ENCODE measurements at regions not wholly inside any gene's neighbourhood (a gene's known extent, or its start where the extent isn't known, plus 50 kb on each side); places are given as distances from the start of the nearest gene placed in this dataset.
"Not testable (repeated sequence)": the region's sequence is repeated elsewhere in the genome, so short reads cannot be mapped to it uniquely, and the experiment has no call there.

- Mint-ChIP-seq H3K27ac (no peak overlapping the region), H3K27me3 (peaks cover 16% of the 10 kb centered on the region), H3K4me3 (no peak overlapping the region), H3K9me3 (no peaks in the 10 kb centered on the region), H3K36me3 (ENCODE audit: low read depth) (no peaks in the 10 kb centered on the region), H3K4me1 (ENCODE audit: low read depth) (no peaks in the 10 kb centered on the region)
Observed at GRCh38 chr11:13136272-13136596, 127.1 kb downstream of the RASSF10 start.

- peaks cover 16% of the 10 kb centered on the region for H3K27me3 Mint-ChIP-seq
- no peaks in the 10 kb centered on the region for H3K9me3 Mint-ChIP-seq
- no peaks in the 10 kb centered on the region for H3K36me3 Mint-ChIP-seq (ENCODE audit: low read depth)
- no peaks in the 10 kb centered on the region for H3K4me1 Mint-ChIP-seq (ENCODE audit: low read depth)
- H3K27ac Mint-ChIP-seq, result no peak overlapping the region
- H3K4me3 Mint-ChIP-seq, result no peak overlapping the region
Observed at GRCh38 chr11:13137844-13138301, 128.8 kb downstream of the RASSF10 start.

GRCh38 chr11:13139085-13139484 lies 130.0 kb downstream of the RASSF10 start:
- not testable (repeated sequence) for H3K4me1 Mint-ChIP-seq (ENCODE audit: low read depth); H3K36me3 Mint-ChIP-seq (ENCODE audit: low read depth); H3K27ac Mint-ChIP-seq; H3K9me3 Mint-ChIP-seq; H3K4me3 Mint-ChIP-seq
- H3K27me3 Mint-ChIP-seq, result peaks cover 16% of the 10 kb centered on the region

GRCh38 chr11:13140028-13140870 lies 131.1 kb downstream of the RASSF10 start:
- Mint-ChIP-seq H3K27ac (no peak overlapping the region), H3K27me3 (peaks cover 11% of the 10 kb centered on the region), H3K36me3 (ENCODE audit: low read depth) (no peaks in the 10 kb centered on the region), H3K9me3 (no peaks in the 10 kb centered on the region), H3K4me1 (ENCODE audit: low read depth) (no peaks in the 10 kb centered on the region), H3K4me3 (no peak overlapping the region)

- Mint-ChIP-seq H3K9me3 (no peaks in the 10 kb centered on the region), H3K27ac (no peak overlapping the region), H3K36me3 (ENCODE audit: low read depth) (no peaks in the 10 kb centered on the region), H3K4me1 (ENCODE audit: low read depth) (no peaks in the 10 kb centered on the region), H3K4me3 (no peak overlapping the region), H3K27me3 (peaks cover 11% of the 10 kb centered on the region)
Observed at GRCh38 chr11:13140873-13141655, 131.9 kb downstream of the RASSF10 start.

GRCh38 chr11:13141731-13142709 lies 132.9 kb downstream of the RASSF10 start:
- Mint-ChIP-seq H3K27me3 (peaks cover 11% of the 10 kb centered on the region), H3K9me3 (no peaks in the 10 kb centered on the region), H3K36me3 (ENCODE audit: low read depth) (no peaks in the 10 kb centered on the region), H3K27ac (no peak overlapping the region), H3K4me3 (no peak overlapping the region), H3K4me1 (ENCODE audit: low read depth) (no peaks in the 10 kb centered on the region)

DNA sequence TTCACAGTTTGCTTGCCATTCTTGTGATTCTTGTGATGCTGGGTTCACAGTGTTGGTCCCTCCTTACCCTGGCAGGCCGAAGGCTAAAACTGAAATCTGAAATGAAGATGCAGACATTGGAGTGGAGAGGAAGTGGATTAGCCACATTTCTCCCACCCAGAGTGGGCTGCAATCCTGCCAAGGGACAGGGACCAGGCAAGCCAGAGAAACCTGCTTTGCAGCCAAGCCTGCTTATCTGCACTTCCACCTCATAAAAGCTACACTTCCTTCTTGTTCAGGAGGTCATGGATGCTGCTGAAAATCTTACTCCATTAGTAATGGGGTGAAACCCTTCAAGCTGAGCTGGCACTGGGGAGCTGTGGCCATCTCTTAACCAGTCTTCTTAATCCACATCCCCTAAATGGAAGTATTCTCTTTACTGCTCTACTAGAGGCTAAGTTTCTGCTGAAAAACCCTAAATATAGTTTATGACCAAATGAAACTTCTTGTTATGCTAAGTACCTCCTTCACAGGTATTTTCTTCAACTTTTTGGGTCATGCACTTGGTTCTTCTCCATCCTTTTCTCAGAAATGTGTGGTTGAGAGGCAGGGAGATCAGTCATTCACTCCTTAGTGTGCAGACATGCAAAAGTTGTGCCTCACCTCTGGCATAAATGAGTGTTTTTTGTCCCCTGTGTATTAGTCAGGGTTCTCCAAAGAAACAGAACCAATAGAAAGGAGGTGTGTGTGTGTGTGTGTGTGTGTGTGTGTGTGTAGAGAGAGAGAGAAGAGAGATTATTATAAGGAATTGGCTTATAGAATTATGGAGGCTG lies 133.9 kb upstream of the BMAL1 start:
- H3K4me3 Mint-ChIP-seq, result no peak overlapping the region
- peaks cover 7% of the 10 kb centered on the region for H3K27me3 Mint-ChIP-seq
- H3K36me3 Mint-ChIP-seq (ENCODE audit: low read depth), result no peaks in the 10 kb centered on the region
- H3K9me3 Mint-ChIP-seq, result no peaks in the 10 kb centered on the region
- no peaks in the 10 kb centered on the region for H3K4me1 Mint-ChIP-seq (ENCODE audit: low read depth)
- H3K27ac Mint-ChIP-seq, result no peak overlapping the region

DNA sequence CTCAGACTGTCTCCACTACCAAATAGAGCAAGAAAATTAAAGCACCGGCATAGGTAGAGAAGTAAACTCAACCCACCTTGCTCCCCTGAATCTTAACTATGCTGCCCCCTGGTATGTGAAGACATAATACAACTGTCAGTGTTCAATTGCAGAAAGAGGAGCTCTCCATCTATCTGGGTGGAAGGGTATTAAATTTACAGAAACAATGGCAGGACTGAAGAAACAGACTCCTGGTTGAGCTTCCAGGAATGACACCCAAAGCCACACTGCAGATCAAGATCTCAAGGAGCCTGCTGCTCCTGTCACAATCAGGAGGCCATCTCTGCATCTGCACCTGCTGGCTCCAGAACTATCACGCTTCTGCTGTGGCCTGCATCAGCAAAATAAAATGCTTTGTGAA lies 132.1 kb upstream of the BMAL1 start:
- H3K36me3 Mint-ChIP-seq (ENCODE audit: low read depth), result no peaks in the 10 kb centered on the region
- no peak overlapping the region for H3K4me3 Mint-ChIP-seq
- no peaks in the 10 kb centered on the region for H3K27me3 Mint-ChIP-seq
- H3K4me1 Mint-ChIP-seq (ENCODE audit: low read depth), result no peaks in the 10 kb centered on the region
- H3K9me3 Mint-ChIP-seq, result no peaks in the 10 kb centered on the region
- no peak overlapping the region for H3K27ac Mint-ChIP-seq

GRCh38 chr11:13149991-13150390 lies 127.6 kb upstream of the BMAL1 start:
- Mint-ChIP-seq H3K27ac (no peak overlapping the region), H3K4me1 (ENCODE audit: low read depth) (no peaks in the 10 kb centered on the region), H3K4me3 (no peak overlapping the region), H3K36me3 (ENCODE audit: low read depth) (no peaks in the 10 kb centered on the region), H3K27me3 (peaks cover 16% of the 10 kb centered on the region), H3K9me3 (peaks cover 3% of the 10 kb centered on the region)

GRCh38 chr11:13150487-13150886 lies 127.1 kb upstream of the BMAL1 start:
- no peaks in the 10 kb centered on the region for H3K4me1 Mint-ChIP-seq (ENCODE audit: low read depth)
- H3K36me3 Mint-ChIP-seq (ENCODE audit: low read depth), result no peaks in the 10 kb centered on the region
- peaks cover 3% of the 10 kb centered on the region for H3K9me3 Mint-ChIP-seq
- H3K27ac Mint-ChIP-seq, result no peak overlapping the region
- H3K27me3 Mint-ChIP-seq, result peaks cover 16% of the 10 kb centered on the region
- H3K4me3 Mint-ChIP-seq, result no peak overlapping the region

GRCh38 chr11:13152264-13152663 lies 125.3 kb upstream of the BMAL1 start:
- H3K4me1 Mint-ChIP-seq (ENCODE audit: low read depth), result no peaks in the 10 kb centered on the region
- H3K9me3 Mint-ChIP-seq, result peaks cover 3% of the 10 kb centered on the region
- no peak overlapping the region for H3K27ac Mint-ChIP-seq
- H3K4me3 Mint-ChIP-seq, result no peak overlapping the region
- no peaks in the 10 kb centered on the region for H3K36me3 Mint-ChIP-seq (ENCODE audit: low read depth)
- H3K27me3 Mint-ChIP-seq, result peaks cover 16% of the 10 kb centered on the region

GRCh38 chr11:13152736-13153541 lies 124.7 kb upstream of the BMAL1 start:
- peaks cover 16% of the 10 kb centered on the region for H3K27me3 Mint-ChIP-seq
- H3K27ac Mint-ChIP-seq, result no peak overlapping the region
- H3K4me3 Mint-ChIP-seq, result no peak overlapping the region
- peaks cover 3% of the 10 kb centered on the region for H3K9me3 Mint-ChIP-seq
- no peaks in the 10 kb centered on the region for H3K36me3 Mint-ChIP-seq (ENCODE audit: low read depth)
- no peaks in the 10 kb centered on the region for H3K4me1 Mint-ChIP-seq (ENCODE audit: low read depth)

- peaks cover 24% of the 10 kb centered on the region for H3K27me3 Mint-ChIP-seq
- H3K9me3 Mint-ChIP-seq; H3K36me3 Mint-ChIP-seq (ENCODE audit: low read depth); H3K4me3 Mint-ChIP-seq; H3K27ac Mint-ChIP-seq; H3K4me1 Mint-ChIP-seq (ENCODE audit: low read depth): not testable (repeated sequence)
Observed at GRCh38 chr11:13154374-13154773, 123.2 kb upstream of the BMAL1 start.
